Stimulated activated CD4-positive, alpha-beta T cell treated with anti-CD3 and anti-CD28 coated beads, Interleukin-15, amount 100 ng/mL, for 48 hours (primary cell): ENCODE measurements at regions not wholly inside any gene's neighbourhood (a gene's known extent, or its start where the extent isn't known, plus 50 kb on each side); places are given as distances from the start of the nearest gene placed in this dataset.

Experiments
- DNase-seq, 2 donors: peaks; one replicate each; pipeline ENCODE4 v3.0.0-alpha.2; 2020; ENCODE audit warnings: low read depth in 2 of 2

DNA sequence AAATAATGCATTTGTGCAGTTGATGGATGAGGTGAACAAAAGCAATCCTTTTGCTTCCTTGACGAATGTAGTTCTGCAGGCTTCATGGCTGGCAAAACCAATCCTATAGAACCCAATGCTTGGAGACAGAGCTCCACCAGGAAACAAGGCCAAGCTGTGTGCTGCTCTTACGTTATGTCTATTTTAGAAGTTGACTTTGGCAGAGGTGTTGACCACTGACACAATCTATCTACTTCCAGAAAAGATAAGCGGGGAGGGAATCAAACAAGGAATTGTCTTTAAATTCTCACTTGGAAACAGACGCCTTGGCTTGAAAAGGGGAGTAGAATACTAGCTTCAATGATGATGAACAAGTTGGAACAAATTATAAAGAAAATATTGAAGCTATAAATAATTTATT is 211.2 kb downstream of the SETD4 start:
- no peak for DNase-seq

DNA sequence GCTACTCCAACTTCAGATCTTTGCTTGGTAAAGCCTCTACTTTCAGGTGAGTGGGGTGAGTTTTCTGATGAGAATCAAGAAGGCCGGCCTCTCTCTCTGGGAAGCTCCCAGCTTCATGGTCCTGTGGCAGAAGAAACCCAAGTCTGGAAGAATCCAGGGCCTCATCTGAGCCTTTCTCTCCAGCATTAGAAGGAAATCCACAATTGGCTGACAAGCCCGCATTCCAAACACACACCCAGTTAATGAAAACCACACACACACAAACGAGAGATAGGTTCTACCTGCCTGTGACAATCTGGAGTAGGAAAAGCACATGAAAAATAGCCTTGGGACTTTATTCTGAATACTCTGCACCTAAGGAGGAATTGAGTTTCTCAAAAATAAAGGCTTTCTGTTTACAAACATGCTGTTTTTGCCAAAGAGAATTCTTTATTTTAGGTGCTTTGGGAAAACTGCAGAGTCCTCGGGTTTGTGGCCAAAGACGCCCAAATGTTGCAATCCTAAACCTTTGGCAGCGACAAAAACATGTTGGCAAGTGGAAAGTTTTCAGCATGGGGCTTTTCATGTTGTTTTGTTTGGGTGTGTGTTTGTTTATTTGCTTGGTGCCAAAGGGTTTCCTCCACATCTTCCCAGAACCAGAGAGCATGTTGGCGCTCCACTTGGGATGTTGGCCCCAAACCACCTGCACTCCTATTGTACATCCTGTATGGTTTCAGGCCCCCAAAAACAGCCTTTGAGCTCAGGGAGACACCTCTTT is 216.2 kb downstream of the SETD4 start:
- no peak for DNase-seq

DNA sequence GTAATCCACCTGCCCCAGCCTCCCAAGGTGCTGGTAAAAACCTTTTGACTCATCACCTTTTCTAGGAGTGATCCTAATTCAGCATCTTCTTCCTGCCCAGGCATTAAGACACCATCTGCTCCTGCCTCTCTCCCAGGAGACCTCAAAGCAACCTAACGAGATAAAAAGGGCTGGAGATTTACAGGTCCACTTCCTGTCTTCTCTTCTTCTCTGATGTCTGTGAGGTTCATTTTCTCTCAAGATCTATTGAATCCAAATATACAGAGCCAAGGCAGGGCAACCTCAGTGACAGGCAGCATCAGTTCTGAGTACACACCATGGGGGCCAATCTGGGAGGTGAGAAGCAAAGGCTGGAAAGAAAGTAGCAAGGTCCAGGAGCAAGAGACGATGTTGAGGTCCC is 219.4 kb downstream of the SETD4 start:
- DNase-seq = no peak

DNA sequence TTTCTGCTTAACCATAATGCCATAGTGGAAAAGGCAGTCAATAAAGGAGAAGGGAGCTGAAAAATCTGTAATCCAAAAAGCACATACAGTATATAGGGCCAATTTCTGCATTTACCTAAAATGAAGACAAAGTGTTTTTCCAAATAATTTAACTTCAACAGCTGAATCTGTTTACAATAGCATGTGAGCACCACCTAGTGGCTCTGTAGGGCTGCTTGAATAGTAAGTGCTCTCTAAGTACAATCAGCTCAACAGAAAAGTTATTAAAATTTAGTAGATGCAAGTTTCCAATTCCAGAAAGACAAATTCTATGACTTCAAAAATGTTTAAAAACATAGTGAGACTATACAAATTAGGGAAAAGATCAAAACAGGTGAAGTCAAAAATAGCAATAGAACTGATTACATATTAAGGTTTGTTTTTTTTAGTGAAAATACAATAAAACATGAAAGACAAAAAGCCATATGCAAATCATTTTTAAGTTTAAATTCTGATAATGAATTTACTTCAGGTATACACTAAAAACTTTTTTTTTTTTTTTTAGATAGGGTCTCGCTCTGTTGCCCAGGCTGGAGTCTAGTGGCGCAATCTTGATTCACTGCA is 220.0 kb downstream of the SETD4 start:
- peak; percentile 16 to 30 for DNase-seq

DNA sequence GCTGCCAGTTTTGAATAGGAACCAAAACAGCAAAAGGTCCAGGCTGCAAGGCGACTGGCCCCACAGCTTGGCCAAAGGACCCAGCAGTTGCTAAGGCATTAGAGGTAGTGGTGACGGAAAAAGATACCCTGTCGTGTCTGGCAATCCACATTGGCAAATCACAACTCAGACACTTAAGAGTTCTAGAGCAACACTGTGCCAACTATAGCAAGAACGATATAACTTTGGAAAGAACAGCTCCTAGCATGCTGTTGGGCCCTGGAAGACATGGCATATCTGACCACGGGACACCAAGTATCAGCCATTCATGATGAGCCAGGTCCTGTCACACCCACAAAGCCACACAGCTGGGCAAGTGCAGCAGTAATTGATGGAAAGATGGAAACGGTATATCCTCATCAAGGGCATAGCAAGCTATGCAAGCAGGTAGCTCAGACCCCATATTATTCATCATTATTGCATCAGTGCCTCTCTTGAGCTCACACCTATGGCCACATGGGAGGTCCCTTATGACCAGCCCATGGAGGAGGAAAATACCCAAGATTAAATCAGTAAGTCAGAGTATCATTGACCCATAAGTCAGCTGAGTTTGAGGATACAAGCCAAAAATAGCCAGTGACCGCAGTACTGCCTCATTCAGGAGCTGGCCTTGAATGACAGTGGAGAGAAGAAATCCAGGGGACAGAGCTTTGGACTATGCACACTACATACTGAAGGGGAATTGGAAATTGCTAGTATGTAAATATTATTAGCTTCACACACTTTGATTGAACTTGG is 221.2 kb downstream of the SETD4 start:
- DNase-seq = no peak

DNA sequence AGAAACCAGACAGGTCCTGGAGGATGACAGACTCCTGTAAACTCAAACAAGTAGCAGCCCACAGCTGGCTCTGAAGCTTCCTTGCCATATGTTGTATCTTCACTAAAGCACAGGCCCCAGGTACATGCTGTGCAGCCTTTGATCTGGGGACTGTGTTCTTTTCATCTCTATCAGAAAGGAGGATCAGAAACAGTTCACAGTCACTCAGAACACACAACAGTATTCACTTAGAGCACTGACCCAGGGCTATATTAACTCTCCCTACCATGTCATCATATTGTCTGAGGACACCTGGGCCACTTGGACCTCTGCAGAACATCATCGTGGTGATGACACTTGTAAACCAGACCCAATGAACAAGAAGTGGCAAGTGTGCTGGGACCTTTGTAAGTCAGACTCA is 222.0 kb downstream of the SETD4 start:
- no peak for DNase-seq

DNA sequence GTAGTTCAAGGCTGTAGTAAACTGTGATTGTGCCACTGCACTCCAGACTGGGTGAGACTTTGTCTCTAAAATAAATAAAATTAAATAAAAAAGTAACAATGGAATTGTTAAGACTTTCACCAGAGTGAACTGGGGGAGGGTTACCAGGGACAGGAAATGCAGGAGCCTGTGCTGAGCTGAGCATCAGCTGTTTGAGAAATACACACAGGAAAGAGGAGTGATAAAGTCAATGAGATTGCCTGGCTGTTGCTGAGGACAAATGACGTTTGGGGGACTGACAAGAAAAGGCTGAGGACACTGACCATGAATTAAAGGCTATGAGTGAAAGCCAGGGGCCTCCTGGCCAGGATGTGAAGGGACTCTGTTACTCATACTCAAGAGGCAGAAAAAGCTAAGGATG is 226.3 kb downstream of the SETD4 start:
- no peak for DNase-seq

DNA sequence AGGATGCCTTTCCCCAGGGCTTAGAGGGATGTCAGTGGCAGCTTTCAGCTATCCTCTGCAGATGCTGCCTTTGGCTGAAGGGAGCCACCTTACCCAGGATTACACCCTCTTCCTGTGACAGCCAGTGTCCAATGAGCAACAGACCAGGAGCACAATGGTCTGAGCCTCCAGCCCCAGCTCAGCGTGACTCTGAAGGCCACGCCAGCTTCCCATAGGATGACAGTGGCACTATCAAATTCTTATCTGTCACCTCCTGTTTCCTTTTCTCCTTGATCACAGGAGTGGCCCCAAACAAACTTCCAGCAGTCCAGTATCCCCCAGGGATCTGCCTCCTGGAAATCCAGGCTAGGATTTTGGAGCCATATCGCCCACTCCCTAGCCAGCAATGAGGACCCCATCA is 226.9 kb downstream of the SETD4 start:
- DNase-seq = no peak

DNA sequence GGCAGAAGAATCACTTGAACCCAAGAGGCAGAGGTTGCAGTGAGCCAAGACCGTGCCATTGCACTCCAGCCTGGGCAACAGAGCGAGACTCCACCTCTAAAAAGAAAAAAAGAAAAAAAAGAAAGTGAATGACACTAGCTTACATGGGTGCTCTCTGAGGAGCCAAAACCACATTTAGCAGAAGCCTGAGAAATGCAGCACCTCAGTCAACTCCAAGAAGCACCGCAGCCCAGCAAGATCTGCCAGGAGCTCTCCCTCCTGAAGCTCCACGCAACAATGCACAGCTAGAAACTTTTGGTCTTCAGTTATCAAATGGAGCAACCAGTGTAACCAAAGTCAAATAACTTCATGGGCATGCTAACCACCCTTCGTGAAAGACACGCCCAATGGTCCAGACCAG is 229.1 kb downstream of the SETD4 start:
- DNase-seq = no peak

DNA sequence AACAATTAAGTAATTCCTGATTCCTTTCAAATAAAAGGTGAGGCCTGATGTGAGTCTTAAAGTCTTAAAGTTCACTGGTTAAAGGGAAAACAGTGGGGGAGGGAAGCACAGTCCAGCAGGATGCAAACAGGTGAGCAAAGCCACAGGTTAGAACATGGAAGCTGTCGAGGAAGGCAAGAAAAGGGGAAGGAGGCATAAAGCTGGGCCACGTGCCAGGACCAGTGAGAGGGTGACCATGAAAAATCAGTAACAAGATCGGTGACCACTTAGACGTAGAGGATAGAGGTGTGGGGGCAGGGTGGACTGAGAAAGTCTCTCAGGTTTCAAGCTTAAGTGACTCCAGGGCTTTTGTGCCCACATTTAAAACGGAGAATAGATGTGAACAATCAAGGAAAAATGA is 231.3 kb downstream of the SETD4 start:
- no peak for DNase-seq

DNA sequence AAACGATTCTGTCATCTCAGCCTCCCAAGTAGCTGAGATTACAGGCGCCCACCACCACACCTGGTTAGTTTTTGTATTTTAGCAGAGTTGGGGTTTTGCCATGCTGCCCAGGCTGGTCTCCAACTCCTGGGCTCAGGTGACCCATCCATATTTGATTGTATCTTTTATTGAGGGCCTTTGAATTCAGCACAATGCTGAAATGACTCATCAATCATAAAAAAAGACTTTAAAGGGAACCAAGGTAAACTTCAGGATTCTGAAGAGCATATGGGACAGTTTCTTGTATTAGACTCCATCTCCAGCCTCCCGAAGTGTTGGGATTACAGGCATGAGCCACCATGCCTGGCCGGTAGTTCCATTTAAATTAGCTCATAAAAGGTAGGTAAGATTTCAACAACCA is 232.2 kb downstream of the SETD4 start:
- DNase-seq = no peak

DNA sequence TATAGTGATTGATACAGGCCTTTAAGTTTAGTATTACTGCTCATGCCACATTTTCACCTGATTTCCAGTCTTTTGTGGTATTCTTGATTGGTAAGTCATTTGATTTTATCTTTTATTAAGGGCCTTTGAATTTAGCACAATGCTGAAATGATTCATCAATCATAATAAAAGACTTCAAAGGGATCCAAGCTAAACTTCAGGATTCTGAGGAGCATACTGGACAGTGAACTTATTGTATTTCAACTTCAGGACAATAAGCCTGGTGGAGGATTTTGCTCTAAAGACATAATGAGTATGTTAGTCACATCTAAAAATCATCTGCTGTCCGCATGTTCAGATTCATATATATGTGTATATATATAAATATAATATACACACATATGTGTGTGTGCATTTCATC is 233.3 kb downstream of the SETD4 start:
- no peak for DNase-seq

DNA sequence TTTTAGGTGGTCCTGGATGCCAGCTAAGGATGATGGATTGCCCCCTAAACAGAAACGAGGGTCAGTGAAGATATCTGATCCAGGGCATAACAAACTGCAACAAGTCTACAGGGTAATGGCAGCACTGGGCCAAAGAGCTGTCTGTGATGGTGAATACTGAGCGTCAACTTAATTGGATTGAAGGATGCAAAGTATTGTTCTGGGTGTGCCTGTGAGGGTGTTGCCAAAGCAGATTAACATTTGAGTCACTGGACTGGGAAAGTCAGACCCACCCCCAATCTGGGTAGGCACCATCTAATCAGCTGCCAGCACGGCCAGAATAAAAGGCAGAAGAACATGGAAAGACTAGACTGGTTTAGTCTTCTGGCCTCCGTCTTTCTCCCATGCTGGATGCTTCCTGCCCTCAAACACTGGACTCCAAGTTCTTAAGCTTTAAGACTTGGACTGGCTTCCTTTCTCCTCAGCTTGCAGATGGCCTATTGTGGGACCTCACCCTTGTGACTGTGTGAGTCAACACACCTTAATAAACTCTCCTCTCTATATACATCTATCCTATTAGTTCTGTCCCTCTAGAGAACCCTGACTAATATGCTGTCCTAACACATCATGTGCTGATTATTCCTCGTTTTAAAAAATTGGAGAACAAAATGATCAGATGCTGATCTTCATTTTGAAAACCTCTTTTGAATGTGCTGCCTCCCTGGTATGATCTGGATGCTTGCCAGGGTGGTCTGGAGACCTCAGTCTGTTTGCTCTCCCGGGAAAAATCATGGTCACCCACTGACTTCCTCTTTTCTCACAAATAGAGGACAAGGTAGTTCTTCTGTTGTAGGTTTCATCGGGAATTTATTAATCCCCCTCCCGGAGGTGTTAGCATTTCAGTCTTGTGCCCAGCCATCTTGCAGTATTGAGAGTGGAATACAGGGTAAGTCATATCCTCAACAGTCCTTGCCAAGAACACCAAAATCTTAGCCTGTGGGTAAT is 234.7 kb downstream of the SETD4 start:
- no peak for DNase-seq

DNA sequence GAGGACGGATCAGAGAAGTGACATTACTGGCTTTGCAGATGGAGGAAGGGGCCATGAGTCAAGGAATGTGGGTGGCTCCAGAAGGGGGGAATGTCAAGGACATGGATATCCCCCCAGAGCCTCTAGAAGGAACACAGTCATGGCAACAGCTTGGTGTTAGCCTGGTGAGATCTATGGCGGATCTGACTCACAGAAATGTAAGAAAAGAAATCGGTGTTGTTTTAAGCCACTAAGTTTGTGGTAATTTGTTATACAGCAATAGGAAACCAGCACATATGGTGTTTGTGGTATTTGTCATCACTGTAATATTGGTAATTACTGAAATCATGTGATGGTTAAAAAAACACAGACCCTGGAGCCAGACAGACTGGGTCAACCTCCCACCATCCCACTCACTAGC is 236.2 kb downstream of the SETD4 start:
- DNase-seq = no peak

DNA sequence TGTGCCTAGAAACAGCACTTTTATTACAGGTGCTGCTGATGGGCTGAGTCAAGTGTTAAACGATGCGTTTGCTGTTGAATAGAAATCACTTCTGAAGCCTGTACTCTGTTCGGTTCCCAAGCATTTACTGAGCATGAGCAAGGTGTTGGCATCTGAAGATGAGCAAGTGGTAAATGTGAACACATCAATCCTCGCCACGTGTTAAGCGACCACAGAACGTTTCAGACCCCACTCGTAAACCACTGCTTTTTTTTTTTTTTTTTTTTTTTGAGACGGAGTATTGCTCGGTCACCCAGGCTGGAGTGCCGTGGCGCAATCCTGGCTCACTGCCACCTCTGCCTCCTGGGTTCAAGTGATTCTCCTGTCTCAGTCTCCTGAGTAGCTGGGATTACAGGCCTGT is 241.2 kb downstream of the SETD4 start:
- DNase-seq = no peak

DNA sequence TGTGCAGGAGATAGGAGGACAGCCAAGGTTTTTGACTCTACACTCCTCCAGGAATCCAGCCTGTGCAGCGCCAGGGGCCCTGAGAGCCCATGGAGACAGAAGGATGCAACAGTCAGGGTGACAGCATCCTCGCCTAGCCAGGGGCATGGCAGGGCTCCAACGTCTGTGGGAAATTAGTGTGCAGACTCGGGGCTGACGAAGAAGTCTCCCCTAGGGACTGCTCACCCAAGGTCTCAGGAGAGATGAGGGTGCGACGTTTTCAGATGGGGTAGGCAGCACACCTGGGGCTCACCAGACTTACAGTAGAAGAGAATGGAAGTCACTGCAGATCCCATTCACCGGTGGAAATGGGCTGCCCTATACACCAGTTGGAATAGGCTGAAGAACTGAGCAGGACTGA is 241.7 kb downstream of the SETD4 start:
- DNase-seq = no peak

DNA sequence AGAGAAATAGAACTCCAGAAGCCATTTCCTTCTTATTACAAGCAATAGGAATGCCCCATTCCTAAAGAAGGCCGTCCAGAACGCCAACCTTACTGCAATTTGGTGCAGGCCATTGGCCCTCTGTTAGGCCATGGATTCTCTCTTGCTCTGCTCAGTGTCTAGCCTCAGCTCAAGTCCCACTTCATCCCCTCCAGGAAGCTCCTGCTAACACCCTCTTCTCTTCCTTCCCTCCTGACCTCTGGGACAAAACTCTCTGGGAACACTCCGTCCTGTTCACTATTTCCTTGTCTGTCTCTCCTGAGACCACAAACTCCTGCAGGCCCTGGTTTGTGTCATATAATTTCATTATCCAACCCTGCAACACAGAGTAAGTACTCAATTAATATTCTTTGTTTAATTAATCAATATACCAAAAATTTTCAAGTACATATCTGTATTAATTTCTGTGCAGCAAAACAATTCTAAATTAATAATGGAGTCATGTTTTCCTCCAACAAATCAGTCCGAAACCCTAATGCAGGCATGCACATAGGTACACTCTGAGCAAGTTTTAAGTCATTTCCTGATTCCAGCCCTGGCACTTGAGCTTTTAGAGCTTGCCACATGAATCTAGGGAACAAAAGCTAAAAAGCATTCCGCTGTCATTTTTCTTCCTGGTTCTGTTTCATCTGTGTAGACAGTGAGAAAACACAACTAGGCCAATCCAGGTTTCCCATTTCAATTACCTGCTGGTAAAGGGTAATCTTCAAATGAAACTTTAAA is 245.3 kb downstream of the SETD4 start:
- DNase-seq = no peak

DNA sequence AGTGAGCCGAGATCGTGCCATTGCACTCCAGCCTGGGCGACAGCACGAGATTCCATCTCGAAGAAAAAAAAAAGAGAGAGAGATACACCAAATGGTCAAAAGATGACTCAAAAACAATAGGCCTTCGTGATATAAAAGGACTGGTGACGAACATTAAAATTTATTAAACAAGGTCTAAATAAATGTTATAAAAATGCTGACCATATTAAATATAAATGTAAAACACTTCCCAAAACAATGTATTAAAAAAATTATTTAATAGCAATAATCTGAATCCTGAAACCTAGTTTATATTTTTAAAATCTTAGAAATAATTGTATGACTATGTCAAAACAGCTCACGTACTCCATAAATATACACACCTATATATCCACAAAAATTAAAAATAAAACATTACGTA is 247.6 kb downstream of the SETD4 start:
- no peak for DNase-seq

DNA sequence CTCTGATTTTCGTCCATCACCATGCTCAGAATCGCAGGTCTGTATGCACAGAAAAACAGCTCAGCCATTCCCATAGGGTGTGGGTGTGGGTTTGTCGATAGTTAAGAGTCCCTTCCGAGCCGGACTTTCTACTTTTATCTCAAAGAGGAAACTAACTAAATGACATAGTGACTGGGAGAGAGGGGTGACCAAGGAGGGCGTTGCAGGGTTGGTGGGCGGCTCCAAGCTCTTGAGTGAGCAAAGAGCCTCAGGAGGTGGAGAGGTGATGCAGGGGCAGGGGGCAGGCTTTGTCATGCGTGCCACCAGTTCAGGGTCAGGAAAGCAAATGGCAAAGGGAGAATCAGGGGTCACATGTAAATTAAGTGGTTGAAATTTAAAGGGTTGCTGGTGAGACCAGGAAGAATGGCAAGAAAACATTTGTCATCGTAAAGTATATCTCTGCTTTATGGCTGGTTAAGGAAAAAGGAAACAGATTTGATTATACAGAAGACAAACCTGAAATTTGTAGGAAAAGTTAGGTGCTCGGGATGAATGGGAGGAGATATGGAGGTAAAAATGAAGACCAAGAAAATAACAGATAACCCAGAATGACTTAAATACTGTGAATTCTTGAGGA is 249.0 kb downstream of the SETD4 start:
- no peak for DNase-seq

DNA sequence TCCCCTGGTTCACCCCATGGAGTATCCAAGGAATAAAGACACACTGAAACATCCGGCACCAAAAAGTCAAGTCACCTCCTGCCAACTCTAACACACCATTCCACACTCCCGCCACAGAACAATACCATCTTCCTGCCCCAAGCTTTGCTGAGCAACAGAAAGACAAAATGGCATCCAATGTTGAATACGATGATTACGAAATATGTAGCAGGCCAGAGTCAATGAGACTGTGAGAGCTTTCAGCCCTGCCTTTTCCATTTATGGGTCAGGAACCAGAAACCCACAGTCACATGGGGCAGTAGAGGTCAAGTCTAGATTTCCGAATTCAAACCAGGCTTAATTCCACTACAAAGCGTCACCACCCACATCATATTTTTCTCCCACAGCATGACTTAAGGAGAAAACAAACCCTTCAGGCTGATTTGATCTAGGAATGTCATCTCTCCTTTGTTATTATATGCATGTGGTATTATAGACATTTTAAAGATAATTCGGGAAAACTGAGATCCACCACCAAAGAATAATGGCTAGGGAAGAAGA is 249.8 kb downstream of the SETD4 start:
- no peak for DNase-seq
